Activated CD4-positive, alpha-beta T cell treated with anti-CD3 and anti-CD28 coated beads, Interleukin-2, amount 10 ng/mL, durations not matched to agents 24 days and 14 days (primary cell): ENCODE measurements at regions not wholly inside any gene's neighbourhood (a gene's known extent, or its start where the extent isn't known, plus 50 kb on each side); places are given as distances from the start of the nearest gene placed in this dataset.
A peak's percentile ranks its signal among the peaks of the same experiment; 100 is the strongest.

ENCODE experiments used
- DNase-seq: peaks from one replicate; pipeline ENCODE4 v3.0.0; 2022
- H3K27ac Mint-ChIP-seq: one replicate; pipeline ENCODE4 v1.8.0; 2022; ENCODE audit warnings: mild to moderate bottlenecking, mixed read lengths
- H3K27me3 Mint-ChIP-seq: one replicate; pipeline ENCODE4 v1.8.0; 2022; ENCODE audit warnings: mixed read lengths
- H3K36me3 Mint-ChIP-seq: one replicate; pipeline ENCODE4 v1.8.0; 2022; ENCODE audit warnings: low read depth, mild to moderate bottlenecking, mixed read lengths
- H3K4me1 Mint-ChIP-seq: one replicate; pipeline ENCODE4 v1.8.0; 2021; ENCODE audit warnings: mixed read lengths
- H3K4me3 Mint-ChIP-seq: one replicate; pipeline ENCODE4 v1.8.0; 2022; ENCODE audit warnings: mild to moderate bottlenecking, moderate library complexity, mixed read lengths
- H3K9me3 Mint-ChIP-seq: one replicate; pipeline ENCODE4 v1.8.0; 2021; ENCODE audit warnings: mixed read lengths
- intact Hi-C: fragments of 100-400 bp; cut with micrococcal nuclease; formaldehyde crosslinking; loops from one replicate; pipeline ENCODE4 v1.15.1; 2023

- H3K27ac Mint-ChIP-seq, result no peak overlapping the region
- no peak for DNase-seq
- intact Hi-C loops, result no loop called here
- no peaks in the 10 kb centered on the region for H3K4me1 Mint-ChIP-seq
- H3K4me3 Mint-ChIP-seq, result no peak overlapping the region
- no peaks in the 10 kb centered on the region for H3K9me3 Mint-ChIP-seq
- H3K36me3 Mint-ChIP-seq, result no peaks in the 10 kb centered on the region
- peaks cover 11% of the 10 kb centered on the region for H3K27me3 Mint-ChIP-seq
These were observed 99.6 kb upstream of the COL21A1 start for GRCh38 chr6:56346958-56347357.

GRCh38 chr6:56345376-56345995, 98.1 kb upstream of the COL21A1 start:
- intact Hi-C loops, result no loop called here
- DNase-seq, result no peak
- Mint-ChIP-seq H3K36me3 (no peaks in the 10 kb centered on the region), H3K27me3 (peaks cover 10% of the 10 kb centered on the region), H3K4me3 (no peak overlapping the region), H3K4me1 (no peaks in the 10 kb centered on the region), H3K27ac (no peak overlapping the region), H3K9me3 (no peaks in the 10 kb centered on the region)

- DNase-seq, result no peak
- no peaks in the 10 kb centered on the region for H3K4me1 Mint-ChIP-seq
- intact Hi-C loops, result no loop called here
- no peak overlapping the region for H3K27ac Mint-ChIP-seq
- H3K4me3 Mint-ChIP-seq, result no peak overlapping the region
- H3K27me3 Mint-ChIP-seq, result peaks cover 7% of the 10 kb centered on the region
- no peaks in the 10 kb centered on the region for H3K36me3 Mint-ChIP-seq
- H3K9me3 Mint-ChIP-seq, result no peaks in the 10 kb centered on the region
These were observed 95.9 kb upstream of the COL21A1 start for GRCh38 chr6:56343295-56343694.

- no peak overlapping the region for H3K4me3 Mint-ChIP-seq
- H3K9me3 Mint-ChIP-seq, result no peaks in the 10 kb centered on the region
- intact Hi-C loops, result no loop called here
- H3K27ac Mint-ChIP-seq, result no peak overlapping the region
- peaks cover 6% of the 10 kb centered on the region for H3K27me3 Mint-ChIP-seq
- no peak for DNase-seq
- H3K36me3 Mint-ChIP-seq, result no peaks in the 10 kb centered on the region
- H3K4me1 Mint-ChIP-seq, result no peaks in the 10 kb centered on the region
These were observed 92.1 kb upstream of the COL21A1 start for GRCh38 chr6:56339524-56339923.

- no peak overlapping the region for H3K4me3 Mint-ChIP-seq
- H3K36me3 Mint-ChIP-seq, result no peaks in the 10 kb centered on the region
- H3K27ac Mint-ChIP-seq, result no peak overlapping the region
- no peaks in the 10 kb centered on the region for H3K4me1 Mint-ChIP-seq
- peaks cover 5% of the 10 kb centered on the region for H3K27me3 Mint-ChIP-seq
- intact Hi-C loops, result no loop called here
- no peaks in the 10 kb centered on the region for H3K9me3 Mint-ChIP-seq
- no peak for DNase-seq
These were observed 88.3 kb upstream of the COL21A1 start for GRCh38 chr6:56335726-56336125.

GRCh38 chr6:56334937-56335336, 87.6 kb upstream of the COL21A1 start:
- Mint-ChIP-seq H3K4me3 (no peak overlapping the region), H3K36me3 (no peaks in the 10 kb centered on the region), H3K4me1 (no peaks in the 10 kb centered on the region), H3K27me3 (peaks cover 3% of the 10 kb centered on the region), H3K27ac (no peak overlapping the region), H3K9me3 (no peaks in the 10 kb centered on the region)
- no peak for DNase-seq
- intact Hi-C loops, result no loop called here

- no peaks in the 10 kb centered on the region for H3K36me3 Mint-ChIP-seq
- H3K27ac Mint-ChIP-seq, result no peak overlapping the region
- no peak for DNase-seq
- no peak overlapping the region for H3K4me3 Mint-ChIP-seq
- intact Hi-C loops, result no loop called here
- H3K9me3 Mint-ChIP-seq, result no peaks in the 10 kb centered on the region
- no peaks in the 10 kb centered on the region for H3K4me1 Mint-ChIP-seq
- H3K27me3 Mint-ChIP-seq, result peaks cover 7% of the 10 kb centered on the region
These were observed 82.1 kb upstream of the COL21A1 start for GRCh38 chr6:56329271-56330050.

- intact Hi-C loops, result no loop called here
- no peak for DNase-seq
- Mint-ChIP-seq H3K27me3 (peaks cover 7% of the 10 kb centered on the region), H3K27ac (no peak overlapping the region), H3K9me3 (no peaks in the 10 kb centered on the region), H3K4me1 (no peaks in the 10 kb centered on the region), H3K4me3 (no peak overlapping the region), H3K36me3 (no peaks in the 10 kb centered on the region)
These were observed 81.3 kb upstream of the COL21A1 start for GRCh38 chr6:56328728-56329090.

- H3K27me3 Mint-ChIP-seq, result peaks cover 7% of the 10 kb centered on the region
- DNase-seq, result no peak
- H3K27ac Mint-ChIP-seq, result no peak overlapping the region
- H3K4me1 Mint-ChIP-seq, result no peaks in the 10 kb centered on the region
- H3K36me3 Mint-ChIP-seq, result no peaks in the 10 kb centered on the region
- H3K4me3 Mint-ChIP-seq, result no peak overlapping the region
- H3K9me3 Mint-ChIP-seq, result no peaks in the 10 kb centered on the region
- intact Hi-C loops, result no loop called here
These were observed 80.8 kb upstream of the COL21A1 start for GRCh38 chr6:56327946-56328727.

- no peak overlapping the region for H3K27ac Mint-ChIP-seq
- H3K27me3 Mint-ChIP-seq, result peaks cover 8% of the 10 kb centered on the region
These were observed 77.0 kb upstream of the COL21A1 start for GRCh38 chr6:56324396-56324795.

GRCh38 chr6:56318851-56319250, 71.5 kb upstream of the COL21A1 start:
- peaks cover 3% of the 10 kb centered on the region for H3K27me3 Mint-ChIP-seq
- H3K27ac Mint-ChIP-seq, result no peak overlapping the region
- no peaks in the 10 kb centered on the region for H3K4me1 Mint-ChIP-seq
- DNase-seq, result no peak
- no peaks in the 10 kb centered on the region for H3K36me3 Mint-ChIP-seq
- no peak overlapping the region for H3K4me3 Mint-ChIP-seq
- no peaks in the 10 kb centered on the region for H3K9me3 Mint-ChIP-seq
- intact Hi-C loops, result no loop called here

More at GRCh38 chr6:56324396-56324795, 77.0 kb upstream of the COL21A1 start:
- Mint-ChIP-seq H3K4me3 (no peak overlapping the region), H3K36me3 (no peaks in the 10 kb centered on the region), H3K4me1 (no peaks in the 10 kb centered on the region), H3K9me3 (no peaks in the 10 kb centered on the region)
- no peak for DNase-seq
- intact Hi-C loops, result no loop called here

GRCh38 chr6:56314683-56315523, 67.5 kb upstream of the COL21A1 start:
- Mint-ChIP-seq H3K27ac (no peak overlapping the region), H3K36me3 (no peaks in the 10 kb centered on the region), H3K27me3 (no peaks in the 10 kb centered on the region), H3K4me3 (no peak overlapping the region), H3K9me3 (no peaks in the 10 kb centered on the region), H3K4me1 (no peaks in the 10 kb centered on the region)
- peak; percentile 60 for DNase-seq
- intact Hi-C loops, result no loop called here

GRCh38 chr6:56311533-56312448, 64.4 kb upstream of the COL21A1 start:
- Mint-ChIP-seq H3K27me3 (no peaks in the 10 kb centered on the region), H3K4me1 (no peaks in the 10 kb centered on the region), H3K36me3 (no peaks in the 10 kb centered on the region), H3K4me3 (no peak overlapping the region), H3K9me3 (no peaks in the 10 kb centered on the region), H3K27ac (no peak overlapping the region)
- DNase-seq, result no peak
- intact Hi-C loops, result no loop called here
